ENCODE measurements at regions not wholly inside any gene's neighbourhood (a gene's known extent, or its start where the extent isn't known, plus 50 kb on each side); places are given as distances from the start of the nearest gene placed in this dataset.

DNA sequence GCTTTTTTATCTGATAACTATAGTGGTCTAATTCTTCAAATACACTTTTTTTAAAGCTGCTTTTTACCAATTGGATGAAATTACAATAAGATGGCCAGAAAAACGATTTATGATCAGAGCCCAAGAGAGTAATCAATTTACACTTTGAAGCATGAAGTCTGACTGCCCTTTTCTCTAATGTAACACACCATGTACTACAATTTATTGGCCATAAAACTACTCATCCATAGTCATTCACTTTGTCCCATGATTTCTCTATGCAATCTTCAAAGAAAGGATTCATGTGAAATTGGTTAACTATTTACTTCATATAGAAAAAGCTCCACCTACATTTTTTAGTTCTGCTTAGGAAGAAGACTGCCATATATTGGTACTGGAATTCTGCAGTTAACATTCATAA, 73.6 kb upstream of the CAST start:
- no peak for DNase-seq (ENCODE audit: low read depth in 2 of 2)

DNA sequence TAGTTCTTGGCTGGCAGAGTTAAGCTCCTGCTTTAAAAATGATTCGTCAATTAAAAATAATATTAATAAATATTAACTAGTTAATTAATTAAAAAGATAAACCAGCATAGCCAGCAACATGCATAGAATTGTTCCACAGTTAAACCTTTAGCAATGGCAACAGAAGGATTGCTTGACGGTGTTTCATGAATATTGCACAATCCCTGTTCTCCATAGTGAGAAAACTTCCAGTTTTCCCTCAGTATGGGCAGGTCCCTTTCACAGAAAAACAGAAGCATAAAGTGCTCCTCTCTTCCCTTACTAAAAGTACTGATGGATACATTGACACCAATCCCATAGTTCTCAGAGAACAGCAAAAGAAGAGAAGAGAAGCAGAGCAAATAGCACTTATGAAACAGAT, 71.4 kb upstream of the CAST start:
- DNase-seq (ENCODE audit: low read depth in 2 of 2), result no peak

DNA sequence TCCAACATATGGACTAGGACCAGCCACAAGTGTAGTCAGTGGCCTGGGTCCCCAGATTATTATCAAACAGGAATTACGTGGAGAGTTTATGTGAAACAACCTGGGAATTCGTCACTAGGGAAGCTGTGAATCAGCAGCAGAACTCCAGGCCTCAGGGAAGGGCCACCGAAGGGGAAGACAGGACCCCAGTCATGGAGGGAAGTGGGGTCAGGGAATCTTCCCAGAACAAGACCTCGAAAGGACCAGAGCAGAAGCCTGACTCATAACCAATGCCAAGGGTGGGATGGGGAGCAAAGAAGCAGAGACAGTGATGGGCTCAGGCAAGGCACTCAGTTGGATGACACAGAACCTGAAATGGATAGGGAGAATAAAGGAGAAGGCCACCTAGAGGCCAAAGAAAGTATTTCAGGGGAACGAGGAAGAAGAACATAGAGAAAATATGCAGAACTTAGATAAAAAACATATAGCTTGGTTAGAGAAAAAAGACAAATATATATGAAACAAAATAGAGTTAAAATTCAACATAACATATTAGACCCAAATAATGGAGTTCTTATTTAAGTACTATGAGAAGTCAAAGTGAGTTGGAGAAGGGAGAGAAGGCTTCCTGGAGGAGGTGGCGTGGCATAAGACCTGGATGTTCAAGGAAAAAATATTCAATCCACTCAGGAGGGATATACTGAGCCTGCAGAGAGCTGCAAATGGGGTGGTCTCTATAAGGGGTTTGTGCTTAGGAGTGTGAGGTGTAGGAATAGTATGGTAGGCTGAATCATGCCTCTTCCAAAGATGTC, 66.7 kb upstream of the CAST start:
- DNase-seq (ENCODE audit: low read depth in 2 of 2), result no peak

DNA sequence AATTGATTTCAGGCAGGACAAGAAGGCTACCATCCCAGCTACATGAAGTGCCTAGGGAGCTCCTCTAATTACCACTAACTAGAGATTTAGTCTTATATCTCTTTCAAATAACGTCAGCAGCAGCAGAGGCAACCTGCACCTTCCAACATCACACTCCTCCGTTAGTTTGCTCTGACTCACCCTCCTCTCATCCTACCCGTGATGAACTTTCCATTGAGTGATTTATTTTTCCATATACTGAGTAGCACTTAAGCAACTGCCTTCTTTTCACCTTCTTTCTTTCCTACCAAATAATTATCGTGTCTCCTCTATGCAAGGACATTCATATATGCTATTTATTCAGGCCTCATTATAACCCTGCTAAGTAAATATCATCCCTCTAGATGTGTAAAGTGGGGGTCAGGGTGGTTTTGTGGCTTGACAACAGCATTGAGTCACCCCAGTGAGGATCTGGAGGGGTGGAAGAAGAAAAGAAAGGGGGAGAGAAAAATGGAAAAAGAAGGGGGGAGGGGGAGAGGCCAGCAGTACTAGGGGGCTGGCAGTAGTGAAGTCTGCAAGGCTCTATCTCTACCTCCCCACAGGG, 64.6 kb upstream of the CAST start:
- DNase-seq (ENCODE audit: low read depth in 2 of 2), result peak in 1 of 2 donors; percentile 15

DNA sequence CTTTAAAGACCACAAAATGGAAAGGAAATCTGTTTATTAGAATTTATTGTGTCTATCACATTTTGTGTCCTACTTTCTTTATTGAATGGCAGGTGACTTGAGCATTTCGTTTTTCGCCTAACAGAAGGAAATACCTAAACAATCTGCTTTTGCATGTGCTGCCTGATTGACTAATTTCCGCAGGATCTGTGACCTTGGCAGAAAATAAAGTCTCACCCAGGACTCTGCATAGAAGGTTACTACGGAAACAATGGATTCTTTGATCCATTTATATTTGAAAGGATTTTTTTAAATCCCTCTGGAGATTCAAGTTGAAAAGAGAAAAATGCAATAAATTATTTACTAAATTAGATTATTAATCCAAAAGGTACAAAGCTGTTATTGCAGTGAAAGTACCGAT, 61.0 kb upstream of the CAST start:
- DNase-seq (ENCODE audit: low read depth in 2 of 2), result no peak

DNA sequence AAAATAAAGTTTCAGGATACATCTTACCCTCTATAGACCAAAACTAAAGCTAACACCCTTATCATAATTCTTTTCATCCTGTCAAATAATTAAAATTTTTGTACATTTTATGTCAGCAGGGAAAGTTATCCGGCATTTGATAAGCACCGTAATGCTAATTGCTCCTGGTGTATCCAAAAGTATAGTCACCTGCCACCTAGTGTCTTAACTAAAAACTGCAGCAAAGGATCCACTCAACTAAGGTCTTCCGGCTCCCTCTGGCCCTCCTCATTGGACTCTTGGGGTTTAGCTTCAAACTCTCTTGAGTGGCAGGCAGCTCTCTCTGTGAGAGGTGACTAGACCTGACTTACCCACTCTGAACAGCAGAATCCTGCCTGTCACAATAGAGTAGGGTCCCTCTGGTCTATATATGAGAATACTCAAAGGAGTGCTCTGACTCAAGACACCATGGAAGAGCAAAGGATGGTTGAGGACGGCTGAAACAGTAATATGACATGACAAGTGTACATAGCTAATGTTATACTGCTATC, 60.4 kb upstream of the CAST start:
- DNase-seq (ENCODE audit: low read depth in 2 of 2), result peak in 1 of 2 donors; percentile 17

DNA sequence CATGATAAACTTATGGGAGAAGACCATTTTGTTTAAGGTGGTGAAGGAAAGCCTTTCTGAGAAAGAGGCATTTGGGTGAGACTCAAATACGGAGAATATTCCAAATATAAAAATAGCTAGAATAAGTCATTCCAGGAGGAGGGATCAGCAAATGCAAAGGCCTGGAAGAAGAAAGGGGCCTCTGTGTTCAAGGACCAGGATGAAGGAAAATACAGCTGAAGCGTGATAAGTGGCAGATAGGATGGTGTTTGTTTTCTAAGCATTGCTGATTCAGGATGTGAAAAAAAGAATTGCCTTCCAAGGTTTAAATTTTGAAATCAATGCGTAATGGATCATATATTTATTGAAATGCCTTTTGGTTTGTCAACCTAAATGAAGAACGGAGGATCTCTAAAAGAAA, 59.4 kb upstream of the CAST start:
- DNase-seq (ENCODE audit: low read depth in 2 of 2), result no peak

DNA sequence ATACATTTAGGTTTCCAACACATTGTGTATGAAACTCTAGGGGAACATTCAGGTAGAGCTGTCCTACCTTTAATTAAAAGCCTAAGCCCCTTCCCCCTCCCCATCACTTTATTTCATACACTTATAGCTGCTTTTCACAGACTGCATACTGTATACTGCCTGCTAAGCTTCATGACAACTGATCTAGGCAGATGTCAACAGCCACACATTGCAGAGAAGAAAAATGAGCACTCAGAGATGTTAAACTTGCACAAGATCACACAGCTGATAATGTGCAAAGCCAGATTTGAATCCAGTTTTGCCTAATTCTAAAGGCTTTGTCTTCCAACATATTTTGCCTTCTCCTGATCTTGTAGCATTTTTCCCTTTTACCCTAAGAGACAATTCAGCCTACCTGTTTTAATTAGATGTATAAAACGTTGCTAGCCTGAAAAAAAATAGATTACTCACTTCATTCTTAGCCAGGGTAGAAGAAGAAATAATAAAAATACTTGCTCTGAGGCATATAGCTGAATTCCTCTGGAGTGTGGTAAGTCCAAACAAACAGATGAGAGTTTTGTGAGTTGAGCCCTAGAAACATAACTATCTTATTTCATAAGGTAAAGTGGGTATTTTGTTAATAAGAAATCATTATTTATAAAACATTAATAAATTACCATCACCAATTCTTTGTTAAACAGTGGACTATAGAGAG, 56.9 kb upstream of the CAST start:
- no peak for DNase-seq (ENCODE audit: low read depth in 2 of 2)

DNA sequence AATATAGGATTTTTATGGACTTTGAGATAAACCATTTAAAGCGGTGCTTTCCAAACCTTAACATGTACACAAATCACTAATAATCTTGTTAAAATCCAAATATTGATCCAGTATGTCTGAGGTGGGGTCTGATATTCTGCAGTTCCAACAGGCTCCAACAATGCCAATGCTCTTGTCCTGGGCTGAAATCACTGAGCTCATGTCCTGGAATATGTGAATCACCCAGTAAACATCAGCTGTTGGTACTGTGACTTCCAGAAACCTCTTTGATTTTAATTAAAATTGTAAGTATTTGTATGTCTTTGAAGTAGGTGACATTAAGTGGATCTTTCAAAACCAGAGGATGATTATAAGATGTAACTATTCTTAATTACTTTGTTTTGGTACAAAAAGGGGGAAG, 52.8 kb upstream of the CAST start:
- no peak for DNase-seq (ENCODE audit: low read depth in 2 of 2)

DNA sequence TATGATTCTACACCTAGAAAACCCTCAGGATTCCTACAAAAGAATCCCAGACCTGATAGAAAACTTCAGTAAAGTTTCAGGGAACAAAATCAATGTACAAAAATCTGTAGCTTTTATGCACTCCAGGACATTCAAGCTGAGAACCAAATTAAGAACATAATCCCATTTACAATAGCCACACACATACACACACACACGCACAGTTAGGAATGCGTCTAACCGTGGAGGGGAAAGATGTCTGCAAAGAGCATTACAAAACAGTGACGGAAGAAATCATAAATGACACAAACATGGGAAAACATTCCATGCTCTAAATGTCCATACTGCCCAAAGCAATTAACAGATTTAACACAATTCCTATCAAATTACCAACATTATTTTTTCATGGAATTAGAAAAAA, 51.4 kb upstream of the CAST start:
- DNase-seq (ENCODE audit: low read depth in 2 of 2), result no peak

DNA sequence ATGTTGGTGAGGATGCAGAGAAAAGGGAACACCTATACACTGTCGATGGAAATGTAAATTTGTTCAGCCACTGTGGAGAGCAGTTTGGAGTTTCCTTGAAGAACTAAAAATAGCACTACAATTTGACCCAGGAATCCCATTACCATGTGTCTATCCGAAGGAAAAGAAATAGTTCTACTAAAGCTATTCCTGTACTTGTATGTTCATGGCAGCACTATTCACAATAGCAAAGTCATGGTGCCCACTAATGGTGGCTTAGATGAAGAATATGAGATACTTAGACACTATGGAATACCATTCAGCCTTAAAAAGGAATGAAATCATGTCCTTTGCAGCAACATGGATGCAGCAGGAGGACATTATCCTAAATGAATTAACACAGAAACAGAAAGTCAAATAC, 50.2 kb upstream of the CAST start:
- DNase-seq (ENCODE audit: low read depth in 2 of 2), result no peak

Measured in stimulated activated CD8-positive, alpha-beta memory T cell treated with anti-CD3 and anti-CD28 coated beads, Interleukin-15, amount 100 ng/mL, for 48 hours (primary cell).